Fibroblast of upper back skin (primary cell): ENCODE measurements at regions not wholly inside any gene's neighbourhood (a gene's known extent, or its start where the extent isn't known, plus 50 kb on each side); places are given as distances from the start of the nearest gene placed in this dataset.

Source experiments
- DNase-seq: peaks from one replicate; pipeline ENCODE4 v3.0.0-alpha.2; 2013

GRCh38 chr14:42014301-42014700, 407.6 kb downstream of the LRFN5 start:
- no peak for DNase-seq

DNA sequence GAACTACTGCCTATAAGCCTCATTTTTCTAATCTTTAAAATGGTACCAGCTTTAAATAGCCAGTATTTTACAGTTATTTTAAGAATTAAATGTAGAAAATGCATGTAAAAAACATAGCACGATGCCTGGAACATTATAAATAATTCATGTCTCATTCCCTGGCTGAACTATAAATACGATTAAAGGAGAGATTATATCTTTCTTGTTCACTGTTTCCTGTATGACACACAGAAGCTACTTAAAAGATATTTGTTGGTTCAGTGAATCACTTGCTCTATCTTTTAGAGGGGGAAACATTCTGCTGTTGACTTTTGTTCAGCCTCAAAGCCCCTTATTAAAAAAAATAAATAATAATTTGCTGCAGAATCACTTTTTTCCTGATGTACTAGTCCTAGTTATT, 406.9 kb downstream of the LRFN5 start:
- peak; percentile 18 for DNase-seq

DNA sequence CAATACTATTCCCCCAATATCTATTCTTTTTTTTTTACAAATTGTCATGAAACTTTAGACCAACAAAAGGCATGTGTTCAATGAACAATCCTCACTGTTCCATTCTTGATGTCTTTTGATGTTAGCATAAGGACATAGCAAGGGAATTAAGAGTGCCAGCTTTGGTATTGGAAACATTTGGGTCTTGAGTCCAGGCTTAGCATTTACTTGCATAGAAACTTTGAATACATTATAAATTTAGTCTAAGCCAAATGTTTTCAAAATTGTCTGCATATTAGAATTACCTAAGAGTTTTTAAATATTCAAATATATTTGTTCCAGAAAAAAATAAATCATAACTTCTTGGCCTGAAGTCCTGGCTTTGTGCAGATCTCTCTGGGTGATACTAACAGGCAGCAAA, 406.5 kb downstream of the LRFN5 start:
- DNase-seq, result no peak

- no peak for DNase-seq
Measured at GRCh38 chr14:42011221-42011620, 404.5 kb downstream of the LRFN5 start.

- DNase-seq, result no peak
Measured at GRCh38 chr14:42004321-42004720, 397.6 kb downstream of the LRFN5 start.

DNA sequence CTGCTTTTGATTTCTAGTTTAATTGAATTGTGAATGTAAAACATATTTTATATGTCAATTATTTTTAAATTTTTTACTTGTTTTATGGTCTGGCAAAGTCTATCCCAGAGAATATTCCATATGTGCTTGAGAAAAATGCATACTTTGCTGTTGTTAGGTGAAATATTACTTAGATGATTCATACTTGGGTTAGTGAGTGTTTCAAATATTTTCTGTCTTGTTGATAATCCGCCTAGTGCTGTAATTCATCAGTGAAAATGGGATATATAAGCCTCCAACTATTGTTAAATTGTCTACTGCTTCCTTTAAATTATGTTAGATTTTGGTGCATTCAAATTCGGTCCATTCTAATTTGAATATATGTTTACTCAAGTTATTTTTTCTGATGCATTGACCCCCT, 395.5 kb downstream of the LRFN5 start:
- peak; percentile 82 for DNase-seq

GRCh38 chr14:42001431-42001830, 394.8 kb downstream of the LRFN5 start:
- peak; percentile 93 for DNase-seq

- peak; percentile 40 for DNase-seq
Measured at GRCh38 chr14:42000450-42000849, 393.8 kb downstream of the LRFN5 start.

- no peak for DNase-seq
Measured at GRCh38 chr14:41993687-41994086, 387.0 kb downstream of the LRFN5 start.

DNA sequence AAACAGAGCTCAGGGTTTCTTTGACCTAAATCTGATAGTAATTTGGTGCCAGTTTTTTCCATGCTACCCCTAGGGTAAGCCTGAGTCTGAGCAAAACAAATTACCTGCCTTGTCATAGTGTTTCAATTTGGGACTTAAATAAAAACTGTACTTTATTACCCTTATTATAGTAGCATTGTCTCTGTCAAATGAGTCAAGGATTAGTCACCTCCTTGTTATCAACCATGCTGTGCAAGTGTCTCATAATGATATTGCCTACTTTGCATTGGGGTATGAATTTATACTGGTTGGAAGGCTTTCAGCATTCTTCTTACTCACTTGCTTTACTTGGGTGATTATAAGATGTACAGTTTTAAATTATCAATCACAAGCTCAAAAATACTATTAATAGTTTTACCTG, 380.0 kb downstream of the LRFN5 start:
- DNase-seq, result peak; percentile 57

DNA sequence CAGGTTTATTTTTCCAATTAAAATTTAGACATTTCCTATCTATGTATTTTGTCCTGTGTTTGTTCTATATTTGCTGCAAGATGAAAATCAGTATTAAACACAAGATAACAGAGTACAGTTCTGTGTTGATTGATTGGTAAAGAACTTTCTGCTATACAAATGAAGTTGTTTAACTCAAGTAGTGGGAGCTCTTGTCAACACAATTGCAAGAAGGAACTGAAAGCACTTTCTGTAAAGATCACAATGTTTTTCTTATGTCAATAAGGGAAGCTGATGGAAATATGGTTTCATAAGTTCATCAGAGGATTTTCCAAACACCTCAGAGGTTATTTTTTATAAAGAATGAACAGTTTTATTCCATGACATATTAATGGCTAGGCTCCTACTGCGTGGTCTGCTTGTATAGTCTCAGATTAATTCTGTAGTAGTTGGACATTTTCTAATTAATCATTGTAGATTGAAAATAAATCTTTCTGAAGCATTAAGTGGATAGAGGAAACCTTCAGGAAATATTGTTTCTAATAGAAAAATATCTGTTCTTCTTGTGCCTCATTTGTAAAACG, 379.5 kb downstream of the LRFN5 start:
- no peak for DNase-seq

DNA sequence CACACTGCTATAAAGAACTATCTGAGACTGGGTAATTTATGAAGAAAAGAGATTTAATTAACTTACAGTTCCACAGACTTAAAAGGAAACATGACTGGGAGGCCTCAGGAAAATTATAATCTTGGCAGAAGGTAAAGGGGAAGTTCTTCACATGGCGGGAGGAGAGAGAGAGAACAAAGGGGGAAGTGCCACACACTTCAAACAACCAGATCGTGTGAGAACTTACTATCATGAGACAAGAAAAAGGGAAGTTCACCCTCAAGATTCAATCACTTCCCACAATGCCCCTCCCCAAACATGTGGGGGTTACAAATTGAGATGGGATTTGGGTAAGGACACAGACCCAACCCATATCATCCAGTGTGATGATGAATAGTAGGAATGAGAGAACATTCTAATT, 366.5 kb downstream of the LRFN5 start:
- DNase-seq, result no peak

- no peak for DNase-seq
Measured at GRCh38 chr14:41972531-41972930, 365.9 kb downstream of the LRFN5 start.

- DNase-seq, result peak; percentile 28
Measured at GRCh38 chr14:41960281-41960680, 353.6 kb downstream of the LRFN5 start.

GRCh38 chr14:41957459-41957858, 350.8 kb downstream of the LRFN5 start:
- DNase-seq, result no peak
